KMS-11 (cell line): ENCODE measurements at regions not wholly inside any gene's neighbourhood (a gene's known extent, or its start where the extent isn't known, plus 50 kb on each side); places are given as distances from the start of the nearest gene placed in this dataset.

Experiments used
- H2AFZ ChIP-seq: fragments of 200-600 bp; sonication (generic); 2 replicates; pipeline ENCODE4 v1.6.1; 2016; ENCODE audit warnings: antibody characterized with exemption, mixed run types, low read depth
- H3K27ac ChIP-seq: fragments of 200-600 bp; sonication (generic); 2 replicates; pipeline ENCODE4 v1.6.1; 2016; ENCODE audit warnings: mild to moderate bottlenecking, mixed run types
- H3K27me3 ChIP-seq: fragments of 200-600 bp; sonication (generic); 2 replicates; pipeline ENCODE4 v1.6.1; 2017; ENCODE audit warnings: mild to moderate bottlenecking, low read depth, mixed run types, moderate library complexity; ENCODE audit not compliant: insufficient read depth
- H3K36me3 ChIP-seq: fragments of 200-600 bp; sonication (generic); 2 replicates; pipeline ENCODE4 v1.6.1; 2017; ENCODE audit warnings: mild to moderate bottlenecking, mixed run types; ENCODE audit not compliant: insufficient read depth
- H3K4me1 ChIP-seq: fragments of 200-600 bp; sonication (generic); 2 replicates; pipeline ENCODE4 v1.6.1; 2016; ENCODE audit warnings: mild to moderate bottlenecking, low read depth, mixed run types; ENCODE audit not compliant: poor library complexity, severe bottlenecking
- H3K4me2 ChIP-seq: fragments of 200-600 bp; sonication (generic); 2 replicates; pipeline ENCODE4 v1.7.0; 2016; ENCODE audit warnings: mild to moderate bottlenecking, mixed run types
- H3K4me3 ChIP-seq: fragments of 200-600 bp; sonication (generic); IDR thresholded peaks from 2 replicates; pipeline ENCODE4 v1.6.1; 2017; ENCODE audit warnings: low read depth, low read length, mixed read lengths; ENCODE audit not compliant: insufficient read depth
- H3K79me2 ChIP-seq: fragments of 200-600 bp; sonication (generic); 2 replicates; pipeline ENCODE4 v1.6.1; 2016; ENCODE audit warnings: low read depth, mixed run types; ENCODE audit not compliant: insufficient read depth
- H3K9ac ChIP-seq: fragments of 200-600 bp; sonication (generic); 2 replicates; pipeline ENCODE4 v1.6.1; 2016; ENCODE audit warnings: mild to moderate bottlenecking, mixed run types
- H4K20me1 ChIP-seq: fragments of 200-600 bp; sonication (generic); 2 replicates; pipeline ENCODE4 v1.6.1; 2016; ENCODE audit warnings: mild to moderate bottlenecking, mixed run types; ENCODE audit not compliant: insufficient read depth
- CTCF ChIP-seq: fragments of 200-600 bp; sonication (generic); conservative IDR thresholded peaks from 2 replicates; pipeline ENCODE4 v1.6.1; 2017; ENCODE audit warnings: low read depth, mild to moderate bottlenecking, antibody characterized with exemption, low read length, moderate library complexity, mixed read lengths

GRCh38 chr1:192098001-192098400 is 60.3 kb upstream of the RGS18 start:
- Histone ChIP-seq H3K36me3 (no peaks in the 10 kb centered on the region), H3K27me3 (no peaks in the 10 kb centered on the region), H2AFZ (no peak overlapping the region), H3K79me2 (no peaks in the 10 kb centered on the region), H3K4me3 (no peak overlapping the region), H3K4me1 (no peaks in the 10 kb centered on the region), H3K27ac (no peak overlapping the region), H3K9ac (no peak overlapping the region), H3K4me2 (no peak overlapping the region), H4K20me1 (no peaks in the 10 kb centered on the region)
- no peak for TF ChIP-seq CTCF

GRCh38 chr1:192099328-192099727 is 58.9 kb upstream of the RGS18 start:
- no peak overlapping the region for H3K4me3 ChIP-seq
- no peaks in the 10 kb centered on the region for H3K36me3 ChIP-seq
- no peak overlapping the region for H3K9ac ChIP-seq
- H3K4me2 ChIP-seq: no peak overlapping the region
- no peak for TF ChIP-seq CTCF
- no peak overlapping the region for H2AFZ ChIP-seq
- H3K27ac ChIP-seq: no peak overlapping the region
- H3K4me1 ChIP-seq: no peaks in the 10 kb centered on the region
- H3K79me2 ChIP-seq: no peaks in the 10 kb centered on the region
- no peaks in the 10 kb centered on the region for H3K27me3 ChIP-seq
- no peaks in the 10 kb centered on the region for H4K20me1 ChIP-seq

- no peaks in the 10 kb centered on the region for H3K36me3 ChIP-seq
- H3K4me2 ChIP-seq: no peak overlapping the region
- H2AFZ ChIP-seq: no peak overlapping the region
- H4K20me1 ChIP-seq: no peaks in the 10 kb centered on the region
- no peak overlapping the region for H3K4me3 ChIP-seq
- H3K9ac ChIP-seq: no peak overlapping the region
- no peaks in the 10 kb centered on the region for H3K79me2 ChIP-seq
- no peaks in the 10 kb centered on the region for H3K27me3 ChIP-seq
- no peak overlapping the region for H3K27ac ChIP-seq
- TF ChIP-seq CTCF: no peak
- no peaks in the 10 kb centered on the region for H3K4me1 ChIP-seq
Measured at GRCh38 chr1:192100686-192101468, 57.4 kb upstream of the RGS18 start.

GRCh38 chr1:192104128-192104527 is 54.1 kb upstream of the RGS18 start:
- no peaks in the 10 kb centered on the region for H3K79me2 ChIP-seq
- no peak for TF ChIP-seq CTCF
- no peak overlapping the region for H3K4me2 ChIP-seq
- no peaks in the 10 kb centered on the region for H3K27me3 ChIP-seq
- no peak overlapping the region for H3K4me3 ChIP-seq
- no peaks in the 10 kb centered on the region for H3K36me3 ChIP-seq
- H4K20me1 ChIP-seq: no peaks in the 10 kb centered on the region
- H3K9ac ChIP-seq: no peak overlapping the region
- no peak overlapping the region for H2AFZ ChIP-seq
- no peaks in the 10 kb centered on the region for H3K4me1 ChIP-seq
- H3K27ac ChIP-seq: no peak overlapping the region
